ENCODE measurements at regions not wholly inside any gene's neighbourhood (a gene's known extent, or its start where the extent isn't known, plus 50 kb on each side); places are given as distances from the start of the nearest gene placed in this dataset.

DNA sequence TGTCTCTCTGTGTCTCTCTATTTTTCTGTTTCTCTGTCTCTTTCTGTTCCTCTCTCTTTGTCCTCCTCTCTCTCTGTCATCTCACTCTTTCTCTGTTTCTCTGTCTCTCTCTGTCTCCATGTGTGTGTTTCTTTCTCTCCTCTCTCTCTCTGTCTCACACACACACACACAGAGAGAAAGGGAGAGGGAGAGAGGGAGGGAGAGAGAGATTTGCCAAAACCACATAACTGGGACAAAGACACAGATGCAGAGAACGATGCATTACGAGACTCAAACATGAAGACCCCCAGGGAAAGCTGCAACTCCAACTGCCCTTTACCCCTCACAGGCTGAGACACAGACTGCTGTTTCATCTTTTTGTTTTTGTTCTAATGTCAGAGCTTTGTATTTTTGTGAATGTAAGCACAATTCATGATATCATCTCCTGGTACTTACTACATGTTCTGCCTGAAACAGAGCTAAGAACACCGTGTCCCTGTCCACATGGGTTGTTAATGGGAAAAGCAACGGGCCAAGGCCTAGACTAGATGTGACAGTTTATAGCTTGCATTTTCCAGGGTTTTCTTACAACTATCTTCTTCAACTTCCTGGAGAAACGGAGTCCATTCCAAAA, 177.1 kb upstream of the ARID1B start:
- DNase-seq, result no peak

GRCh38 chr6:156599366-156599765, 177.8 kb upstream of the ARID1B start:
- DNase-seq, result no peak

DNA sequence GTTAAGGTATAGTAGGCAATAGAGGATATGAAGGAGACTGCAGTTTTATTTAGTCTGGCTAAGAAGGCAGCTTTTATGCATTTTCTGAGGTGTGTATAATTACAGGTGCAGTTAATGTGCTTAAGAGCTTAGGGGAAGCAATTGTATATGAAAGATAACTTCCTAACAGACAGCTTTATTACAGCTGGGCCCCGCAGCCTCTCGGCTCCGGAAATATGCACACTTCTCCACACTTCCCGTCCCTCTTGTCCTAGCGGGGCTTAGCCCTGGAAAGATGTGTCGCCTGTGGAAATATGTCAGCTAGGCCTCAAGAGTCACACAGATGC, 178.4 kb upstream of the ARID1B start:
- no peak for DNase-seq

DNA sequence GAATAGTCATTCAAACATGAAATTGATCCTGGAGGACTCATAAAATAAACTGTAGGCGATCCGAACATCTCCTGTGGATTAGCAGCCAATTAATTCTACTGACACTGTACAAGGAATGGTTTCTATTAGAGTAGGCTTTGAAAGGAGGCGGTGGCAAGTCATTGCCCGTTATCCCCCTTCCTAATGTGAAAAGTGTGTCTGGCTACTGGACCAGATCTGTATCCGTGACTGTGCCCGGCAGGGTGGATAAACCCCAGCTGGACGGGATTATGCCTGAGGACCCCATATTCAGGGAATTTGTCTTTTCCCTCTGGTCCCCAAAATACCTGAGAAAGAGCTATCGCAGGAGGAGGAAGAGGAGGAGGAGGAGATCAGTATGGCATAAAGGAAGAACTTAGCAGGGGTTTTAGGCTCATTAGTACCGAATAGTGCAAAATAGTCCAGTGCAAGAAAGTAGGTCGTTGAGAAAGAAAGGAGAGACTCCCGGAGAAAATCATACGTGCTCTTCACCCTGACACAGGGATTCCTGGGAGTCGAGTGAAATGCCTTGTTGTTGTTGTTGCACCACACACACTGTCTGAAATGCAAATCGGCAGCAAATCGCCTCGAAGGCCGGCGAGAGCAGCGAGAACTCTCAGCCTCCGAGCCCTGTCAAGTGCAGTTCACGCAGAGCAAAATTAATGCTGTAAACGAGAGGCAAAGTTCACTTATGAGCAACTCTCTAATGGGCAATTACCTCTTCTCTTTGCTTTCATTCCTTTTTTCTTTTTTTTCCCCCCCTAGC, 178.9 kb upstream of the ARID1B start:
- DNase-seq, result no peak

DNA sequence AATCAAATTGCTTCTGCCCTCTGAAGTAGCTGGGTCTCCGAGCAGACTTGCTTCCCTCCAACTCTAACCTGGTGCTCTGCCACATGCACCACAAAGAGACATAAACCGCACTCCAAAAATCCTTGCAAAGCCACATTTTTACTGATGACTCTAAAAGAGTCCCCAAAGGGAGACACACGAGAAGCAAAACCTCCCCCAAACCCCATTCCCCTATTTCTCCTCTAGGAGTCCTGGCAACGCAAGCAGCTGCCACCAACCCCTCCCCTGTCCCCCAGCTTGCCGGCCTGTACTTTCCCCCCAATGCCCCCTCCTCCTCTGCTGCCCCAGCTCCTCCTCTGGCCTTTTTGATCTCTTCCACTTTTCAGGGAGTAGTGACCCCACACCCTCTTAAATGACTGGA, 180.1 kb upstream of the ARID1B start:
- no peak for DNase-seq

- no peak for DNase-seq
Observed at GRCh38 chr6:156595476-156595875, 181.7 kb upstream of the ARID1B start.

DNA sequence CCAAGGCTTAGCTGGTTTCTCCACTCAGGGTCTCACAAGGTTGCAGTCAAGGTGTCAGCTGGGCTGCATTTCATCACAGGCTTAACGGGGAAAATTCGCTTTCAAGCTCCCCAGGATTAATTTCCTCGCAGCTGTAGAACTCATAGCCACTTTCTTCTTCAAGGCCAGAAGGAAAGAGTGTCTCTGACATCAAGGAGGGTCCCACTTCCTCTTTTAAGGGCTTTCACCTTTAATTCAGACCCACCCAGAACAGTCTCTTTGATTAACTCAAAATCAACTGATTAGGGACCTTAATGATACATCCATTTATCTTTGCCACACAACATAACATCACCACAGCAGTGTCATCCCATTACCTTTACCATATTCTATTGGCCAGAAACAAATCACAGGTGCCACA, 183.3 kb upstream of the ARID1B start:
- DNase-seq, result no peak

DNA sequence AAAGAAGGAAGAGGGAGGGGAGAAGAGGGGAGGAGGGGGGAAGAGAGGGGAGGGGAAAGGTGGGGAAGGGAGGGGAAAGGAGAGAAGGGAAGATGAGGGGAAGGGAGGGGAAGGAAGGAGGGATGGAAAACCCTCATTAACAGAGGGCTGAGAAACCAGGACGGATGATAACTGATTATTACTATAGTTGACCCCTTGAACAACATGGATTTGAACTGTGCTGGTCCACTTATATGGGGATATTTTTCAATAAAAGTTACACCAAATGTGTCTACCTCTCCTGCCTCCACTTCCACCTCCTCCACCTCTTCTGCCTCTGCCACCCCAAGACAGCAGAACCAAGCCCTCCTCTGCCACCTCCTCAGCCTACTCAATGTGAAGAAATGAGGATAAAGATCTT, 184.1 kb upstream of the ARID1B start:
- no peak for DNase-seq

GRCh38 chr6:156590482-156590881, 186.7 kb upstream of the ARID1B start:
- no peak for DNase-seq

DNA sequence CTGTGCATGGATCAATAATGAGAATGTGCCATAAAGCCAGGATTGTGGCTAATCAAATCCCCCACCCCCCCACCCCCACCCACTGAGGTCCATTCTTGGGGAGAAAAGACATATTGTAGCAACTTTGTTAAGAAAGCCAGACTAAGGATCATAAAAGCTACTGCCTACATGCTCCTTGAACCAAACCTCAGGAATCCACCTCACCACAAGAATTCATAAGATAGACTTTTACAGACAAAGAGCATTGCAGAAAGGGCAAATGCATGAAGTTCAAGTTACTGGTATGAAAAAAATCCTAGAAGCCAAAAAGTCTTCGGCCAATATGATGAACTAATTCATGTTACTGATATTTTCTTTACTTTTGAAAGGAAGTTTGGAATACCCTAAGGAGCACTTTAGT, 187.9 kb upstream of the ARID1B start:
- no peak for DNase-seq

DNA sequence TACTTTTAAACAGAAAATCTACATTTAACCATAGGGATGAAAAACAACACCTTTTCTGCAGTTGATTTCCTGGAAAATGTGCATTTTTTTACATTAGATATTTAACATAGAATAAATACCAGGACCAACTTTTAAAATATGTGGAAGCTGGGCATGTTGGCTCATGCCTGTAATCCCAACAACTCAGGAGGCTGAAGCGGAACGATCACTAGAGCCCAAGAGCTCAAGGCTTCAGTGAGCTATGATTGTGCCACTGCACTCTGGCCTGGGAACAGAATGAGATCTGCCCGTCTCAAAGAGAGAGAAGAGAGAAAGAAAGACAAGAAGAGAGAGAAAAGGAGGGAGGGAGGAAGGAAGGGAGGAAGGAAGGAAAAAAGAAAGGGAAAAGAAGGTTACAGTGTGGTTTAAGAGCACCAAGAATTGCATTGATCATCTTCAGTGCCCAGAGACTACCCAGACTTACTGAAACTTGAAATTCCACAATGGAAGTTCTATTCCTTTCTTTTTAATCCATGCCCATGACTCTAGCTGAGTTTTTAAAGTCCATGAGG, 189.4 kb upstream of the ARID1B start:
- no peak for DNase-seq

DNA sequence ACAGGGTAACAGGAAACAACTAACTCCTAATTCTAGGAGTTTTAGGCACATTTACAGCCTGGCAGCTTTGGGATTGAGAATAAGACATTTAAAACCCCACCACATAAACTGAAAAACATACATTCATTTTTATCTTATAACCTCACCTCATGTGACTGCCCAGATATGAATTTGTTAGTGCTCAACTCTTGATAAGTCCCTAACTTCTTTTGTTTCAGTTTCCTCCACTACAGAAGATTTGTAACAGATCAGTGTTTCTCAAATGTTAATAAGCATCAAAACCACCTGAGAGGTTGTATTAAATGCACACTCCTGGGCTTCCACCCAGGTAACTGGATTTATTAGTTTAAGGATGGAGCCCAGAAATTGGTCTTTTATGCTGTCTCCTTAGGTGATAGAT, 190.1 kb upstream of the ARID1B start:
- no peak for DNase-seq

- DNase-seq, result no peak
Observed at GRCh38 chr6:156585859-156586258, 191.3 kb upstream of the ARID1B start.

GRCh38 chr6:156584121-156584520, 193.1 kb upstream of the ARID1B start:
- DNase-seq, result peak; percentile 50 to 59

- DNase-seq, result no peak
Observed at GRCh38 chr6:156583083-156583482, 194.1 kb upstream of the ARID1B start.

DNA sequence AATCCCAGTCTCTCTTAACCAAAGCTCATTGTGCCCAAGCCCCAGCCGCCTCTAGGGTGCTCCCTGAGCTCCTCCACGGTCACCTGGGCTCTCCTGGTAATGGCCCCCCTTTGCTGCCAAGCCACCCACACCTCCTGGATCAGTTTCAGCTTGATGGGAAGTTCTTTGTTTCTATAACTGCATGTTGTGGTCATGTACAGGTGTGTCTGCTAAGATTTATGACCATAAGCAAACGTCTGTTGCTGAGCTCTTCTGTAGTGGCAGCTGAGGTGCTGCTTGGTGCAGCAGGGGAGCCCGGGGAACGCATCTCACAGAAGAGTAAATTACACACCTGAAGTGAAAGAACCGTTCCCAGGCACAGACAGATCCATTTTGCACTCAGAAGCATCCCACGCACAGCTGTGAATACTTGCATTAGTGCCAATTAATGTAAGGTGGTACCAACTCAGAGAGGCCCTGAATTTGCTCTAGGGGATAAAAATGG, 194.6 kb upstream of the ARID1B start:
- no peak for DNase-seq

- no peak for DNase-seq
Observed at GRCh38 chr6:156579564-156579963, 197.6 kb upstream of the ARID1B start.

GRCh38 chr6:156577749-156578148, 199.4 kb upstream of the ARID1B start:
- DNase-seq, result no peak

GRCh38 chr6:156575361-156575760, 201.8 kb upstream of the ARID1B start:
- no peak for DNase-seq

DNA sequence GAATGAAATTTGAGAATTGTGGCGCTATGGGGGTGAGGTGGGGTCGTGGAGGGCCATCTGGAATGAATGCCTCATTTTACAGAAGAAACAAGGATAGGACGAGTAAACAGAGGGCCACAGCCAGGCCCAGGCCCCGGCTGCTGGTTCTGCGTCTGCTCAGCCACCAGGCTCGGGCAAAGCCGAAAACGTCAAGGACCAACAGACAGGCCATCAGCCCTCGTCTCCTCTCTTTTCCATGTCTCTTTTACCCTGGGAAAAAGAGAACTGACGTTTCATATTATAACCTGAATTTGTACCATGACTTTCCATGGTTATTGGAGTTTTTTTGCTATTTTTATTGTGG, 212.4 kb upstream of the ARID1B start:
- no peak for DNase-seq

GRCh38 chr6:156564127-156564806, 212.9 kb upstream of the ARID1B start:
- DNase-seq, result peak; percentile 58 to 65

DNA sequence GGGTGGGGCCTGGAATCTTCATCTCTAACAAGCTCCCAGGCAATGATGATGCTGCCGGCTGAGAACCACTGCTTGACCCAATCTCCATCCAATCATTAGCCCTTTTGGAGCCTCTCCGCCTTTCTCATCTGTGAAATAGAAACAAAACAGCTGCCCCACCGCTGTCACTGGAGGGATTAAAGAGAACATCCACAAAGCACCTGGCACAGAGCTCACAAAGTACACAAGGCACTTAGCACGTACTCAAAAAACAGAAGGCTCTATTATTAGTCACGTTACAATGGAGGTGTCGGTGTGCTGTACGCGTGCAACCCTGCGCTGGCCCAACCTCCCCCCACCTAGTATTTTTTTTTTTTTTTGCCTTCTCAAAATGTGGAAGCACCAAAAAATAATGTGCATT, 213.5 kb upstream of the ARID1B start:
- DNase-seq, result no peak

- DNase-seq, result no peak
Observed at GRCh38 chr6:156562636-156563035, 214.5 kb upstream of the ARID1B start.

DNA sequence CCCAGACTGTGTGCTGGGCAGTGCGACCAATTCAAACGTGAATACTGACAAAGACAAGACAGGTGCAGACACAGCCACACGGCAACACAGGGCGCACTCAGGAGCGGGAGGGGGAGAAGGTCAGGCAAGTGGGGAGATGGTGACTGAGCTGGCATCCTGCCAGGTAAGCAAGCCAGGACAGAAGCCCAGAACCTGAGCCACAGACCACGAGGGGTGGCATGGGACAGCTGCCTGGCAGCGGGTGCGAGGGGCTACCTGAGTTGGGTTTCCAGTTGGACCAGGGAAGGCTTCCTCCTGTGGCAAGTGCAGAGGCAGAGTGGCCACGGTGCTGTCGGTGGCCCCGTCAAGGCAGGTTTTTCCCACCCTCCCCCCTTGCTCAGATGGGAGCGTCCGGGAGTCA, 215.2 kb upstream of the ARID1B start:
- DNase-seq, result no peak

All from inflammatory macrophage (primary cell).